ENCODE measurements at regions not wholly inside any gene's neighbourhood (a gene's known extent, or its start where the extent isn't known, plus 50 kb on each side); places are given as distances from the start of the nearest gene placed in this dataset.
"Not testable (repeated sequence)": the region's sequence is repeated elsewhere in the genome, so short reads cannot be mapped to it uniquely, and the experiment has no call there.

GRCh38 chr14:55891692-55892091 lies 226.5 kb upstream of the PELI2 start:
- intact Hi-C loops (cut with micrococcal nuclease): no loop called here

GRCh38 chr14:55892906-55893305 lies 225.3 kb upstream of the PELI2 start:
- intact Hi-C loops (cut with micrococcal nuclease): no loop called here

- intact Hi-C loops (cut with micrococcal nuclease): no loop called here
Observed at GRCh38 chr14:55893705-55894104, 224.5 kb upstream of the PELI2 start.

GRCh38 chr14:55897031-55897430 lies 221.2 kb upstream of the PELI2 start:
- intact Hi-C loops (cut with micrococcal nuclease): no loop called here

GRCh38 chr14:55898938-55899337 lies 219.3 kb upstream of the PELI2 start:
- intact Hi-C loops (cut with micrococcal nuclease): no loop called here

GRCh38 chr14:55899531-55899930 lies 218.7 kb upstream of the PELI2 start:
- intact Hi-C loops (cut with micrococcal nuclease): no loop called here

GRCh38 chr14:55900749-55901148 lies 217.5 kb upstream of the PELI2 start:
- intact Hi-C loops (cut with micrococcal nuclease): no loop called here

GRCh38 chr14:55901291-55901690 lies 216.9 kb upstream of the PELI2 start:
- intact Hi-C loops (cut with micrococcal nuclease): no loop called here

GRCh38 chr14:55902241-55902640 lies 216.0 kb upstream of the PELI2 start:
- intact Hi-C loops (cut with micrococcal nuclease): loop anchor here (2.0 kb wide), 1 partner anchor 53 kb away; no protein-coding TSS in a partner anchor

- intact Hi-C loops (cut with micrococcal nuclease): no loop called here
Observed at GRCh38 chr14:55904086-55904485, 214.1 kb upstream of the PELI2 start.

- intact Hi-C loops (cut with micrococcal nuclease): no loop called here
Observed at GRCh38 chr14:55908106-55908505, 210.1 kb upstream of the PELI2 start.

- intact Hi-C loops (cut with micrococcal nuclease): no loop called here
Observed at GRCh38 chr14:55909879-55910278, 208.3 kb upstream of the PELI2 start.

GRCh38 chr14:55910601-55911243 lies 207.5 kb upstream of the PELI2 start:
- intact Hi-C loops (cut with micrococcal nuclease): no loop called here

GRCh38 chr14:55911776-55912175 lies 206.4 kb upstream of the PELI2 start:
- intact Hi-C loops (cut with micrococcal nuclease): no loop called here

GRCh38 chr14:55912344-55912743 lies 205.9 kb upstream of the PELI2 start:
- intact Hi-C loops (cut with micrococcal nuclease): no loop called here

GRCh38 chr14:55913324-55914025 lies 204.7 kb upstream of the PELI2 start:
- intact Hi-C loops (cut with micrococcal nuclease): no loop called here

- intact Hi-C loops (cut with micrococcal nuclease): no loop called here
Observed at GRCh38 chr14:55914771-55915170, 203.4 kb upstream of the PELI2 start.

- intact Hi-C loops (cut with micrococcal nuclease): no loop called here
Observed at GRCh38 chr14:55915456-55915855, 202.8 kb upstream of the PELI2 start.

GRCh38 chr14:55919800-55920199 lies 198.4 kb upstream of the PELI2 start:
- intact Hi-C loops (cut with micrococcal nuclease): not testable (repeated sequence)

- intact Hi-C loops (cut with micrococcal nuclease): no loop called here
Observed at GRCh38 chr14:55921511-55921910, 196.7 kb upstream of the PELI2 start.

GRCh38 chr14:55926007-55926406 lies 192.2 kb upstream of the PELI2 start:
- intact Hi-C loops (cut with micrococcal nuclease): no loop called here

GRCh38 chr14:55927028-55927427 lies 191.2 kb upstream of the PELI2 start:
- intact Hi-C loops (cut with micrococcal nuclease): no loop called here

- intact Hi-C loops (cut with micrococcal nuclease): no loop called here
Observed at GRCh38 chr14:55928276-55928675, 189.9 kb upstream of the PELI2 start.
